ENCODE measurements at regions not wholly inside any gene's neighbourhood (a gene's known extent, or its start where the extent isn't known, plus 50 kb on each side); places are given as distances from the start of the nearest gene placed in this dataset.

DNA sequence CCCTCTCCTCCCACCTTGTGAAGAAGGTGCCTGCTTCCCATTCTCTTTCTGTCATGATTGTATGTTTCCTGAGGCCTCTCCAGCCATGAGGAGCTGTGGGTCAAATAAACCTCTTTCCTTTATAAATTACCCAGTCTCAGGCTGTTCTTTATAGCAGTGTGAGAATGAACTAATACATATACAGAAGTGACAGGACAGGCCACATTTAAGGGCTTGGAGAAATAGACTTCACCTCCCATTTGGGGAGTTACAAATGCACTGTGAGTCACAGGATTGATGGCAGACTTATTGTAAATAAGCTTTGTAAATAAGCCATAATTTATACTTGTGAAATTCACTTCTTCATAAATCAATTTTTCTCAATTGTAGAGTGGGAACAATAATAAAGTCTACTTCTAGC, 543.3 kb downstream of the LRRIQ3 start:
- no peak for DNase-seq (ENCODE audit: low read depth in 2 of 2)

DNA sequence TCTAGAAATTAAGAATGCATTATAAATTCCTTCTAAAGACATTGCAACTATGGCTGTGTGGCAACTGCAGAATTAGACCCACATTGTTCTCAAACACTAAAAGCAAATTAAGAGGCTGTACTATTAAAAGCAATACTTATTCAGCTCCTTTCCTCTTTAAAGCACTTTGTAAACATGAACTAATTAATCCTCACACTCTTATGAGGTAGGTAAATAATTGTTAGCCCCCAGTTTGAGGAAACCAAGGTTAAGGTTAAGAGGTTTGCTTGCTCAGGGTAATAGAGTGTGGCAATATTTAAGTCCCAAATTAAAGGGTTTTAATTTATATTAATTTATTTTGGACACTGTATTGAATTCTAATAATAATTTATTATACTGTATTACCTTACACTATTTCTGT, 553.8 kb downstream of the LRRIQ3 start:
- no peak for DNase-seq (ENCODE audit: low read depth in 2 of 2)

DNA sequence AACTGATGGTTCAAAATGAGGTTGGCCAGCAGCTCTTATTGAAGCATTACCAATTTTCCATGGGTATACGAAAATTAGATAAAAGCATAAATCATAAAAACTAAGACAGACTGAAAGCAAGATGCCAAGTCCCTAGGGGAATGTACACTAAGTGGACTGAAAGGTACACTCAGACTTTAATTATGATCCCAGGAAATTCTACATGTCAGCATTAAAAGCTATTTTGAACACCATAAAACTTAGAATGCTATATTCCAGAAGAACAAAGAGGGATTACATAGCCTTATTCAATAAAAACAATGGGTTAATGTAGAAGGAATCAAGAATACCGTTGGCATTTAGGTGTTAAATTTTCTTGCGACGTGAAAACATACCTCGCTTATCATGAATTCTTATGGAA, 558.5 kb downstream of the LRRIQ3 start:
- no peak for DNase-seq (ENCODE audit: low read depth in 2 of 2)

DNA sequence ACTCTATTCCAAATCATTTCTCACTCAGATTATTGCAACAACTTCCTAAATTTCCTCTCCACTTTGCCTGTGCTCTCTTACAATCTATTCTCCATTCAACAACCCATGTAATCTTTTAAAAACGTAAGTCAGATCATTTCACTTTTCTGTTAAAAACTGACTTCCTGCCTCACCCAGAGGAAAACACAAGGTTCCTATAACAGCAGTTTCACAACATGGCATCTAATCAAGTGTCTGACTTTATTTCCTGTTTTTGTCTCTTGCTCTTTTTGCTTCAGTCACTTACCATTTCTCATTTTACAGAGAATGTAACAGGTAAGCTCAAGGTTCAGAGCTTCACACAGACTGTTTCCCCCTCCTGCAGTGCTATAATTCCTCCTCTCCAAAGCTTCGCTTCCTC, 560.7 kb downstream of the LRRIQ3 start:
- DNase-seq (ENCODE audit: low read depth in 2 of 2): peak in 1 of 2 donors; percentile 1

DNA sequence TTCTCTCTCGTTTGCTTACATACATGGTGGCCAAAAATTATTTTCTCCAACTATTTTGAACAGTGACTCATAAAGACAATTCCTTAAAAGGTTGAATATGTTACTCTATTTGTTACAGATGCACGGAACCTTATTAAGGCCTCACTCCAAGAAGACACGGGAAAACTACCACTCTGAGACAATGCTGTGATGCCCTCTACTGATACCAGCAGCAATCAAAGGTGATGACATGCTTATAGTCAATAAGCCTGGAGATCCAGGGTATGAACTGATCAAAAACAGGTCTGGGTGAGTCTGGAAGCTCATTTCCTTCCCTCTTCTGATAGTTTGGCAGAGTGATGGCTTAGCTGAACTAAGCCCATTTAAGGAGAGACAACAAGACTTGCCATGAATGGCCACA, 563.0 kb downstream of the LRRIQ3 start:
- DNase-seq (ENCODE audit: low read depth in 2 of 2): peak in 1 of 2 donors; percentile 9

DNA sequence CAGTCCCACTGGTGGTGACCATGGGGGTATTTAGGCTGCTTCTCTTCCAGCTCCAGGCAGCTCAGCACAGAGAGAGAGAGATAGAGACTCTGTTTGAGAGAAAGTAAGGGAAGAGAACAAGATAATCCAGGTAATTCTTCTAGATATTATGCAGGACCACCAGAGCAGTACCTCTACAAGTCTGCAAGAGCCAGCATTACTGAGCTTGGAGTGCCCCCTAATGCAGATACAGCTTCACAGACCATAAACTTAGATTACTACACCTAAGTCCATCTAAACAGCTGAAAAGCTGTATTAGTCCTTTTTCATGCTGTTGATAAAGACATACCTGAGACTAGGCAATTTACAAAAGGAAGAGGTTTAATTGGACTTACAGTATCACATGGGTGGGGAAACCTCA, 570.3 kb downstream of the LRRIQ3 start:
- DNase-seq (ENCODE audit: low read depth in 2 of 2): peak in 1 of 2 donors; percentile 25

DNA sequence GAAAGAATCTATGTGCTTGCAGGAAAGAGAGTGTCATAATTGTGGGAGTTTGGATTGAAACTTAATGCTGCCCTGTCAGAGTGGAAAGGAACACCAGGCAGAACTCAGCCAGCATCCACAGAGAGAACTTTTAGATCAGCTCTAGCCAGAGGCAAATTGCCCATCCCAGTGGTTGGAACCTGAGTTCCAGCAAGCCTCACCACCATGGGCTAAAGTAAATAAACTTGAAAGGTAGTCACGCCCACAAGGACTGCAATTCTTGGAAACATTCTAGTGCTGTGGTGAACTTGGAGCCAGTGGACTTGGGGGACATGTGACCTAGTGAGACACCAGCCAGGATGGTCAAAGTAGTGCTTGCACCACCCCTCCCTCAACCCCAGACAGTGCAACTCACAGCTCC, 571.6 kb downstream of the LRRIQ3 start:
- DNase-seq (ENCODE audit: low read depth in 2 of 2): no peak

DNA sequence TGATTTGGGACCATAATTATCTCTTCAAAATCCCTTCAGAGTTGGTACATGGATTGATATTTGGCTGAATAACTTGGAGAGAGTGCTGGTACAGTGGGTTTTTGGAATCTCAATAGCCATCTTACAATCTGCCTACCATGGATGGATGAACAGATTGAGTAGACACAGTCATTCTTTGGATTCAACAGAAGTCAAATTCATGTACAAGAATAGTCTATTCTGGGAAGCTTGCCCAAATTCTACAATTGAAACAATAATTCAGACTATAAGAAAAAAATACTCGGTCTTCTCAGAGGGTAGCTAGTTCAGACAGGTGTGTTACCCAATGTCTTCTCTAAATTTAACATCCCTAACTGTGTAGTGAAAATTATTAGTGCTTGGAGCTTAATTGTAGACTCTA, 574.0 kb downstream of the LRRIQ3 start:
- DNase-seq (ENCODE audit: low read depth in 2 of 2): no peak

DNA sequence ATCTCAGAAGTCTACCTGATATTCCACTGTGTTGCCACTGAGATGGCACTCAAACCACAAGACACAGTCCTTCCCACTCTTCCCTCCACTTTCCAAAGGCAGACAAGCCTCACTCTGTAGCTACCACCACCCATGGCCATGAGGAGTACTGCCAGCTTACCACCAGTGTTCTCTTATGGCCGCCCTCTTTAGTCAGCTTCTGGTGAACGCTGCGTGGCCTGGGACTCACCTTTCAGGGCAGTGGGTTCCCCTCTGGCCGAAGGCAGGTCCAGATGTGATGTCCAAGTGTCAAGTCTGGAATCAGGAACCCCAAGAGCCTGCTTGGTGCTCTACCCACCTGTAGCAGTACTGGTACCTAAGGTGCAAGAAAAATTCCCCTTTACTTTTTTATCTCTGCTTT, 580.8 kb downstream of the LRRIQ3 start:
- no peak for DNase-seq (ENCODE audit: low read depth in 2 of 2)

DNA sequence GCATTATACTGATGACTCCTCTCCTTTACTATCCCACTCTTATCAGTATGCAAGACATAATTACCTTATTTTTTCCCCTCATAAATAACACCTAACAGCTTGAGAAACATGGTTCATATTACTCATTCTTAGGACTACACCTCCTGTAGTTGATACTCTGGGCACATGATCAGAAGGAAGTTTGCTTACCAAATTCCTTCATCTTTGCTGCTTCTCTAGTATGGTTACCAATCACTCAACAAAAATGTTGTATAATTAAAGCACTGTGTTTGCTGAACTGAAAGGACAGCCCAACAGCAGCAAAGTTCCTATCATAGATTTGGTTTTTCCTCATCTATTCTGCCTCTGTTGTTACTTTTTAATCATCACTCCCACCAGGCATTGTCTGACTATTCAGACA, 586.3 kb downstream of the LRRIQ3 start:
- no peak for DNase-seq (ENCODE audit: low read depth in 2 of 2)

DNA sequence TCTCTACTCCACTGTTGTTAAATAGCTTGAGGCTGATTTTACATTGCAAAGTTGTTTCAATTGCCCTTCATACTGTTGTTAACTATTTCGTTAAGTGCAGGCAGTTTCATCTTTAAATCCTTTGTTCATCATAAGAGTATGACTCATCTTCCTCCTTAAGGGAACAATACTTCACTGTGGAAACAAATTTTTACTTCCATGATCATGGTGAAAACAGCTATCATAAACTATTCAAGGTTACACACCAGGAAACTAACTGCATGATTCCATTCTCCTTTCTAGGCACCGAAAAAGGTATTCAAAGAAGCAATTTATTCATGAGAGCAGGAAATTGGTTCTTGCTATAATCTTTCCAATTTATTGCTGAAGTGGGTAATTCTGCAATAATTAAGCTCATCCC, 593.2 kb downstream of the LRRIQ3 start:
- DNase-seq (ENCODE audit: low read depth in 2 of 2): peak in 1 of 2 donors; percentile 71

DNA sequence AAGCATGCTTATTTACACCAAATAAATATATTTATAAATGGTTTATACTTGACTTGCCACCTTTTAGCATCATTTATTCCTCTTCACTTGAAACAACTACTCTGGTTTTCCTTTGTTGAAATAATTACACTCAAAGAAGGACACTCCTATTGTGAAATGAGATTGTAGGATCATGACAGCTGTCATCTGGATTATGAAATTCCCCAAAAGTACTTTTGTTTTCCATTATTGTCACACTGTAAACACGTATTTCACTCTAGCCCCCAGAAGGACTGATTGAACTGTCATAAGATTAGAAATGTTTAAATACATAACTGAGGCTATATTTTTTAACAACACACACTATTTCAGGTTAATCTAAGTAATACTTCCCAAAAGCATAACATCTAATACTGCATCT, 593.8 kb downstream of the LRRIQ3 start:
- no peak for DNase-seq (ENCODE audit: low read depth in 2 of 2)

DNA sequence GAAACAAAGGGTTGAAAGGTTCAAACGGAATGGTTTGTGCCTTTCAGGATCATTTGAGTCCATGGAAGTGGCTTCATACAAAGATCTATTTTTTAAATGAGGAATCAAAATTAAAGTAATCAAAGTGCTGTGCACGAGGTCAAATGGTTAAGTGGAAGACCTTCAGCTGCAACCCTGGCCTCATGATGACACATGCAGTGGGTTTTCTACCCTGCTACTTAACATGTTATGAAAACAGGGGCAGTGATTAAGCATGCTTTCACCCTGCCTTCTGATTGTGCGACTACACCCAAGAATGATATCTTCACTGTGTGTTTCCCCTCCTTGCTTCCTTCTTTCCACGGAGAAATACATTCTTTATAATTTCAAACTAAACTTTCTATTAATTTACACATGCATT, 604.2 kb downstream of the LRRIQ3 start:
- peak in 1 of 2 donors; percentile 55 for DNase-seq (ENCODE audit: low read depth in 2 of 2)

DNA sequence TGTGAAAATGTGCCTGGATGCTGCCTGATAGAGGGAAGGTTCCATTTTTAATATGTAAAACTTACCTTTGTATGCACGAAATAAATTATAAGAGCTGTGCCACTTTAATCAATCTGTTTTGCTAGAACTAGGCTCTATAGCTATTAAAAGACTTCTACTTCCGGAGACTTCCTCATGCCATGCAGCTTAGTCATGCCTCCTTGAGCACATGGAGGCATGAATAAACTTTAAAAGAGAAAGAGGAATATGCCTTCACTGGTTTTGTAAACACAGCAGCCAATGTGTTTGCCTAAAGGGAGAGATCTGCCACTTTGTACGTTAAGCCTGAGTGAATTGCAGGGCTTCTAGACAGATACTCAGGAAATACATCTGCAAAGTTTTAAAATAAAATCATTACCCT, 604.6 kb downstream of the LRRIQ3 start:
- peak in 1 of 2 donors; percentile 85 for DNase-seq (ENCODE audit: low read depth in 2 of 2)

DNA sequence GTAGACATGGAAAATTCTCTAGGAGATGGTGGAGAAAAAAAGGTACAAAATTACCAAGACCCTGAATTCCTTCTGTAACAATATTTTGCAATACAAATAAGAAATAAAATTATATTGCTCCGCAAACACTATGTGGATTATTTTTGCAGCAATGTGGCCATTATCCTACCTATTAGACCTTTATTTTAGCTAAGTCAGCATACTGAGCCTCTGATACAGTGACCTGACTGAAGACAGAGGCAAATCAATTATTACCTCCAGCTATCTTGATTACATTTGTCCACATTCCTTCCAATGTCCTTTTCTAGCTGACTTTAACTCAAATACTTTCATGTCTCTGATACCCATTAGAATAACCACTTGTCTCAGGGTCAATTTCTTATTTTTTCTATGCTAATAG, 610.9 kb downstream of the LRRIQ3 start:
- no peak for DNase-seq (ENCODE audit: low read depth in 2 of 2)

DNA sequence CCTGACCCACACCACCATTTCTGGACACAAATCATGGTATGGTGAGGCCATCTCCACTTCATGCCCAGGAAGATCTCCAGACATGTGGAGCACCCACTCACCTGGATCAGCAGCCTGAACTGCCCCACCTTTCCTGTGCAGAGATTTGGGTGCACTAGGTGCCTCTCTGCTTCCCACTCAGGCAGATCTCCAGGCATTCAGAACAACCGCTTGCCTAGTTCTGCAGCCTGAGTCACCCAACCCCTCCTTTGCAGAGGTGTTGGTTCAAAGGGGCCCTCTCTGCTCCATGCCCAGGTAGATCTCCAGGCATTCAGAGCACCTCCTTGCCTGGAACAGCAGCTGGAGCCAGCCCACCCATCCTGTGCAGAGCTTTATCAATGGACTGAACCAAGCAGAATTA, 620.8 kb downstream of the LRRIQ3 start:
- no peak for DNase-seq (ENCODE audit: low read depth in 2 of 2)

DNA sequence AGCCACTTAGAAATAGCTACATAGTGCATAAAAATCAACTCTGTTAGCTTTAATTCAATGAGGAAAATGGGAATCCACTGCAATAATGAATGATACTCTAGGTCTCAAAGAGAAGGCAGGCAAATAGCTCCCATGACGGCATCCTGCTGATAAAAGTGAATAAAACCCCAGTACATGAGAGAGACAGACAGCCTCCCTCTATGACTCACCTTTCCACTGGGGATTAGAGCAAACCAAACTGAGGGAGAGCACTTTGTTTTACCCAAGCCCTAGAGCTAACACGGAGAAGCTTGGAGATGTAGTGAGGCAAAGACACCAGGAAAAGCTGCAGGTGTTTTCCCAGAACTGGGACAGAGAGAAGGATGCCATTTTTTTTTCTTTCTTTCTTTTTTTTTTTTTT, 621.9 kb downstream of the LRRIQ3 start:
- no peak for DNase-seq (ENCODE audit: low read depth in 2 of 2)

DNA sequence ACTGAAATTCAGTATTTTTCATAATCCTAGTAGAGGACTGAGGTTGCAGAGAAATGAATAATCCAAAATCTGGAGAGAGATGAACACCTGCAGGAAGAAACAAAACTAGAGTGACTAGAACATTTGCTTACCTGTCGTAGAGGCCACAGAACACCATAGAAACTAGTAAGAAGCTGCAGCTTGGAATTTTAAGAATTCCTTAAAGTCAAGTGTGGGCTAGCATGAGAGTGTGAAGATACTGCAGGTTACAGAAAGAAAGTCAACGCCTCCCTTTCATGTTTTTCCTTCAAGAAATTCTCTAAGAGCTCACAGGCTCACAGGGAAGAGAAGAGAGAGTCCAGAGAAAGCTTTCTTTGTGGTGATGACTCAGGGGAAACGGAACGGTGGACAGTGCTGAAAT, 633.7 kb downstream of the LRRIQ3 start:
- DNase-seq (ENCODE audit: low read depth in 2 of 2): no peak

DNA sequence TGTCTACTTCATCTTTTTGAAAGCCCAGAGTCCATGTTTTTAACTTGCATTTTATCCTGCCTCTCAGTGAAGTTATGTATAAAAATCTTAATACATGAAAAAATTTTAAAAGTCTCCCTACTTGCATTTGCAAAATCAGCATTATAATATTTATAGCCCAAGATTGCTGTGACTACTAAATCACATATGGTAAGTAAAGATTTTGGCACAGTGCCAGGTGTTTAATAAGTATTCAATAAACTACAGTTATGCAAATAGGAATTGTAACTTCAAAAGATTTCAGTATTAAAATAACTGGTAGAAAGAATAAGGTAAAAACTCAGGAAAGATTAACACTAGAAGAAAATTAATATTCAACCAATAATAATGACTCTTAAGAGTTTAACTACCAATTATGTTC, 641.7 kb downstream of the LRRIQ3 start:
- DNase-seq (ENCODE audit: low read depth in 2 of 2): no peak

DNA sequence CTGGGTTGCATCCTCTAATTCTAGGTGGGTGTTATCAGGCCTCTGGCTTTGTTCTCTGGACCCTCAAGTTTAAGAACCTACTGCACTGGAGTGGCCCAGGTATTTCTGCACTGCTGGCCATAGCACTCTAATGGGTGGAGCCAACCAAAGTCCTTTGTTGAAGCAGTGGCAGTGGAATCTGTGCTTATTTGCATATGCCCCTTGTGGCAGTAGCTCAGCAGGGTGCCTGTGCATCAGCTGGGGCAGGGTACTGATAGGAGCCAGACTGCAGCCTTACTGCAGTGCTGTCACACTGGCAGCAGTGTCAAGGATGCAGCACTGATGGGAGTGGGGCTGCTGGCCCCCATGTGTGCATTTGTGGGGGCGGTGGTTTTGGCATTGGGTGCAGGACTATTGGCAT, 660.6 kb downstream of the LRRIQ3 start:
- no peak for DNase-seq (ENCODE audit: low read depth in 2 of 2)

DNA sequence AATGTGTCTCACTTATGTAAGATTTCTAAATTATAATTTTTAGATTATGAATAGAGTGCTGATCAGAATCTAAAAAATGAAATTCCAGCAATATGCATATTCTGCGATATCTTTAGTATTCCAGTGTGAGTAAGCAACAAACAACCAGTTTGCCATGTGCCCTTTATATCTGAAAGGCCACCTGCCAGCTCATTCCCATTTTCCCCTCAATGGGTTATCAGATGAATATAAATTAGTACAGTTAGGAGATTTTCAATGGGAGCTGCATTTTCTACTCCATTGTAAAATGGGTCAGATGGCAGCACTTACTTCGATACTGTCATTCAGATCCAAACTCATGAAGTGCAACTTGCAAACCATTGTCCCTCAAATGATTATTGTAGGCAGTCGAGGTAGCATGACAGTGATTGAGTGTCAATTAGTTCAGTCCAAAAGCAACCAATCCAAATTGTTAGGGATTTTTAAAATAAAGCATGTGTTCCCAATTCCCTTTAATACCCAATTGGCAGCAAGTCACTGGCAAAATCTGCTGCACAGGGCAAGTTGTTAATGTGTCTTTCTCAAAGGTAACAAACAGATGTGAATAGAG, 680.3 kb downstream of the LRRIQ3 start:
- DNase-seq (ENCODE audit: low read depth in 2 of 2): no peak

DNA sequence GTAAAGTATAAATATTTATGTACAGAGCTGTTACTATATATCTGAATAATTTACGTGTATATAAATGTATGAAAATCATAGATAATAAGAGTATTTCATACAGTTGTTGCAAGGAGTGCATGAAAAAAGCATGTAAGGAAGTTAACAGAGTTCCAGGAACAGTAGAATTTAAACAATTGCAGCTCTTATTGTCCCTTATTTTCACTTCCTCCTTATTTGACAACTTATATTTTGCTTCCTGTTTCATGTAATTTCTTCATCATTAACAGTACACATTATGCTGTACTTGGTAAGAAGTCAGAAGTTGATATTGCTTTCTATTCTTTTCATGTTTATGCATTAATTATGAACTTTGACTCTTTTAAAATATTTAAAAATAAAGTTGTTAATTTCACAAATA, 681.5 kb downstream of the LRRIQ3 start:
- DNase-seq (ENCODE audit: low read depth in 2 of 2): no peak

DNA sequence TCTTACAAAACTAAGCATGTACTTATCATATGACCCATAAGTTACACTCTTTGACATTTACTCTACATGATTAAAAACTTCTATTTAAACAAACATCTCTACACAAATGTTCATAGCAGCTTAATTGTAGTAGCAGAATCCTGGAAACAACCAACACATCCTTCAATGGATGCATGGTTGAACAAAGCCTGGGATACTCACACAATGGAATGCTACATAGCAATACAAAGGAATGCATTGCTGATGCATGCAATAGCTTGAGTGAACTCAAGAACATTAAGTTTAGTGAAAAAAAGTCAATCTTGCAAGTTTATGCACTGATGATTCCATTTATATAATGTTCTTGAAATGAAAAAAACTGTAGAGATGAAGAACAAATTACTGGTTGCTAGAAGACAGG, 686.9 kb downstream of the LRRIQ3 start:
- DNase-seq (ENCODE audit: low read depth in 2 of 2): no peak

DNA sequence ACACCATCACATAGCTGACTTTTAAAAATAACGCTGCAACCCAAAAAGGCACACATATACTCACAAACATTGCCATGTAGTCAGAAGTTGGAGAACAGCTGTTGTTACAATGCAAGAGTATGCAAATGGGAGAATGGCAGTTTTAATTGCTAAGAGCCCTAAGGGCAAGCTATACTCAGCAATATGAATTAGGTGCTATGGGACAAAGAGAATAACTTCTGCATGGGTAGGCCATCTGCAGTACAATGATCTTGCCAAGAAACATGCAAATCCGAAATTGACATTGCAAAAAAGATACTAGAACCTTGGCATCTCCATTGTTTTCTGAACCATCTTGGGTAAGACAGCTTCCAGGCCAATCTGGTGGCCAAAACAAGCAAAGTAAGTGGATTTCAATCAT, 697.8 kb downstream of the LRRIQ3 start:
- no peak for DNase-seq (ENCODE audit: low read depth in 2 of 2)
